ENCODE measurements at regions not wholly inside any gene's neighbourhood (a gene's known extent, or its start where the extent isn't known, plus 50 kb on each side); places are given as distances from the start of the nearest gene placed in this dataset.
"Not testable (repeated sequence)": the region's sequence is repeated elsewhere in the genome, so short reads cannot be mapped to it uniquely, and the experiment has no call there.

GRCh38 chr3:191646242-191646641, 185.3 kb downstream of the PYDC2 start:
- DNase-seq (ENCODE audit: low read depth, low spot score), result no peak

GRCh38 chr3:191648787-191649186, 187.8 kb downstream of the PYDC2 start:
- no peak for DNase-seq (ENCODE audit: low read depth, low spot score)

GRCh38 chr3:191649626-191650025, 188.7 kb downstream of the PYDC2 start:
- no peak for DNase-seq (ENCODE audit: low read depth, low spot score)

- not testable (repeated sequence) for DNase-seq (ENCODE audit: low read depth, low spot score)
Observed at GRCh38 chr3:191658781-191659419, 197.9 kb downstream of the PYDC2 start.

GRCh38 chr3:191662150-191662549, 201.2 kb downstream of the PYDC2 start:
- not testable (repeated sequence) for DNase-seq (ENCODE audit: low read depth, low spot score)

- DNase-seq (ENCODE audit: low read depth, low spot score), result no peak
Observed at GRCh38 chr3:191680989-191681597, 220.1 kb downstream of the PYDC2 start.

GRCh38 chr3:191682961-191683360, 222.0 kb downstream of the PYDC2 start:
- DNase-seq (ENCODE audit: low read depth, low spot score), result no peak

GRCh38 chr3:191686626-191687025, 225.7 kb downstream of the PYDC2 start:
- no peak for DNase-seq (ENCODE audit: low read depth, low spot score)

- no peak for DNase-seq (ENCODE audit: low read depth, low spot score)
Observed at GRCh38 chr3:191688756-191689433, 227.9 kb downstream of the PYDC2 start.

GRCh38 chr3:191691184-191691583, 230.2 kb downstream of the PYDC2 start:
- not testable (repeated sequence) for DNase-seq (ENCODE audit: low read depth, low spot score)

- DNase-seq (ENCODE audit: low read depth, low spot score), result no peak
Observed at GRCh38 chr3:191695131-191695814, 234.3 kb downstream of the PYDC2 start.

GRCh38 chr3:191695815-191696153, 234.8 kb downstream of the PYDC2 start:
- DNase-seq (ENCODE audit: low read depth, low spot score), result no peak

- DNase-seq (ENCODE audit: low read depth, low spot score), result no peak
Observed at GRCh38 chr3:191696348-191696747, 235.4 kb downstream of the PYDC2 start.

- no peak for DNase-seq (ENCODE audit: low read depth, low spot score)
Observed at GRCh38 chr3:191699546-191699945, 238.6 kb downstream of the PYDC2 start.

- no peak for DNase-seq (ENCODE audit: low read depth, low spot score)
Observed at GRCh38 chr3:191702121-191702520, 241.2 kb downstream of the PYDC2 start.

GRCh38 chr3:191707817-191708216, 246.9 kb downstream of the PYDC2 start:
- no peak for DNase-seq (ENCODE audit: low read depth, low spot score)

- no peak for DNase-seq (ENCODE audit: low read depth, low spot score)
Observed at GRCh38 chr3:191715585-191715984, 254.6 kb downstream of the PYDC2 start.

GRCh38 chr3:191721390-191721861, 260.5 kb downstream of the PYDC2 start:
- no peak for DNase-seq (ENCODE audit: low read depth, low spot score)

GRCh38 chr3:191721990-191722389, 261.0 kb downstream of the PYDC2 start:
- DNase-seq (ENCODE audit: low read depth, low spot score), result peak; percentile 52

GRCh38 chr3:191727338-191727737, 266.4 kb downstream of the PYDC2 start:
- DNase-seq (ENCODE audit: low read depth, low spot score), result no peak

- DNase-seq (ENCODE audit: low read depth, low spot score), result no peak
Observed at GRCh38 chr3:191728186-191728585, 267.2 kb downstream of the PYDC2 start.

- DNase-seq (ENCODE audit: low read depth, low spot score), result no peak
Observed at GRCh38 chr3:191737742-191738141, 276.8 kb downstream of the PYDC2 start.

Data from astrocyte of the hippocampus (primary cell).